A549 (cell line): ENCODE measurements at regions not wholly inside any gene's neighbourhood (a gene's known extent, or its start where the extent isn't known, plus 50 kb on each side); places are given as distances from the start of the nearest gene placed in this dataset.

Experiments used
- ATAC-seq, 2 experiments: fragments of 200-7000 bp in 1 of 2; fragments of >200 bp in 1 of 2; cut with Nextera tagmentation in 1 of 2; cut with Tn5 transposase in 1 of 2; 3 replicates each; pipeline versions ENCODE4 v1.8.0 to v1.9.1; 2018 to 2020; ENCODE audit warnings: mild to moderate bottlenecking in 1 of 2, moderate library complexity in 1 of 2
- CTCF ChIA-PET: fragments of 300-600 bp; sonication (Branson Sonifier 250); formaldehyde crosslinking; extraction: SDS; loops from one replicate; lab custom pipeline; 2021; ENCODE audit warnings: antibody characterized with exemption, inconsistent platforms; lab: Yijun Ruan, JAX
- POLR2A ChIA-PET: fragments of 350-600 bp; formaldehyde crosslinking; extraction: SDS; loops from one replicate; lab custom pipeline; 2021; ENCODE audit warnings: antibody characterized with exemption, inconsistent platforms; lab: Yijun Ruan, JAX
- DNase-seq, 2 experiments: peaks; one replicate each; pipeline versions ENCODE4 v3.0.0 to v3.0.0-alpha.2; 2011 to 2016; ENCODE audit warnings: low read depth in 1 of 2, low spot score in 1 of 2
- FAIRE-seq: peaks from 2 replicates; lab custom pipeline; 2011; peaks lifted over from hg19 to GRCh38; lab: Jason Lieb, UNC
- H3K27ac ChIP-seq, 2 experiments: fragments of >200 bp; sonication (Bioruptor Twin); formaldehyde crosslinking; 3 replicates each; pipeline ENCODE4 v1.5.1; 2016 to 2017
- H3K4me1 ChIP-seq: fragments of >200 bp; sonication (Bioruptor Twin); formaldehyde crosslinking; 3 replicates; pipeline ENCODE4 v1.6.1; 2016
- H3K4me2 ChIP-seq: fragments of >200 bp; sonication (Bioruptor Twin); formaldehyde crosslinking; 3 replicates; pipeline ENCODE4 v1.6.1; 2016
- H3K4me3 ChIP-seq: fragments of >200 bp; sonication (Bioruptor Twin); formaldehyde crosslinking; 3 replicates; pipeline ENCODE4 v1.5.1; 2016
- H3K9me3 ChIP-seq: fragments of >200 bp; sonication (Bioruptor Twin); formaldehyde crosslinking; 3 replicates; pipeline ENCODE4 v1.6.1; 2016
- CBX2 ChIP-seq: fragments of 200-600 bp; sonication (generic); IDR thresholded peaks from 2 replicates; pipeline ENCODE4 v1.6.1; 2016; ENCODE audit warnings: low read depth, mild to moderate bottlenecking, borderline replicate concordance
- EHF ChIP-seq: fragments of 250-450 bp; sonication (Bioruptor Pico); IDR thresholded peaks from 2 replicates; pipeline ENCODE4 v1.5.0; 2020; ENCODE audit warnings: mild to moderate bottlenecking
- EP300 ChIP-seq, 2 experiments: fragments of >200 bp; sonication (Bioruptor Twin); formaldehyde crosslinking; IDR thresholded peaks; 2 replicates in 1 of 2; 3 replicates in 1 of 2; pipeline ENCODE4 v1.6.1; 2016 to 2017
- ESRRA ChIP-seq: fragments of 150-350 bp; IDR thresholded peaks from 2 replicates; pipeline ENCODE4 v1.6.1; 2014; ENCODE audit warnings: mild to moderate bottlenecking, low read length, borderline replicate concordance
- HEYL ChIP-seq: fragments of 250-450 bp; sonication (Bioruptor Pico); IDR thresholded peaks from 2 replicates; pipeline ENCODE4 v1.8.0; 2021; ENCODE audit warnings: mild to moderate bottlenecking, moderate library complexity
- HOXB5 ChIP-seq: fragments of 250-450 bp; sonication (Bioruptor Pico); IDR thresholded peaks from 2 replicates; pipeline ENCODE4 v1.5.0; 2020; ENCODE audit warnings: mild to moderate bottlenecking, moderate library complexity
- KDM1A ChIP-seq: fragments of 200-600 bp; sonication (generic); IDR thresholded peaks from 2 replicates; pipeline ENCODE4 v1.6.1; 2016; ENCODE audit warnings: low read depth, mild to moderate bottlenecking
- MAZ ChIP-seq: fragments of 150-350 bp; IDR thresholded peaks from 2 replicates; pipeline ENCODE4 v1.6.1; 2014; ENCODE audit warnings: antibody characterized with exemption, low read depth, low read length, borderline replicate concordance
- NR3C1 ChIP-seq: fragments of >200 bp; sonication (Bioruptor Twin); formaldehyde crosslinking; IDR thresholded peaks from 3 replicates; pipeline ENCODE4 v1.6.1; 2017
- POLR2A ChIP-seq: IDR thresholded peaks from 2 replicates; pipeline ENCODE4 v1.6.1; 2012; ENCODE audit warnings: mild to moderate bottlenecking, low read length
- RARB ChIP-seq: fragments of 250-450 bp; sonication (Bioruptor Pico); IDR thresholded peaks from 2 replicates; pipeline ENCODE4 v1.8.0; 2021; ENCODE audit warnings: mild to moderate bottlenecking, moderate library complexity
- RCOR1 ChIP-seq: fragments of 150-350 bp; IDR thresholded peaks from 2 replicates; pipeline ENCODE4 v1.6.1; 2014; ENCODE audit warnings: antibody characterized with exemption, low read length, low read depth
- RFX5 ChIP-seq: fragments of 450-650 bp; IDR thresholded peaks from 2 replicates; pipeline ENCODE4 v1.7.1; 2014; ENCODE audit warnings: antibody characterized with exemption, mild to moderate bottlenecking, moderate library complexity
- RNF2 ChIP-seq: fragments of 200-600 bp; sonication (generic); IDR thresholded peaks from 2 replicates; pipeline ENCODE4 v1.6.1; 2016; ENCODE audit warnings: low read depth, mild to moderate bottlenecking, antibody characterized with exemption, moderate library complexity, borderline replicate concordance
- ZC3H11A ChIP-seq: fragments of 450-650 bp; IDR thresholded peaks from 2 replicates; pipeline ENCODE4 v1.6.1; 2014; ENCODE audit warnings: antibody characterized with exemption, mild to moderate bottlenecking
- ZSCAN20 ChIP-seq: fragments of 250-450 bp; sonication (Bioruptor Pico); IDR thresholded peaks from 2 replicates; pipeline ENCODE4 v1.8.0; 2022; ENCODE audit warnings: mild to moderate bottlenecking, moderate library complexity
- WGBS: methylation state at CpG from one replicate; pipeline ENCODE4 v1.1.6; 2017; ENCODE audit errors: missing lambda C conversion rate; 5-methylcytosine and 5-hydroxymethylcytosine counted together
- TF ChIP-seq, protein P1 (sequence below): fragments of >200 bp; sonication (Bioruptor Twin); formaldehyde crosslinking; IDR thresholded peaks from 3 replicates; pipeline ENCODE4 v1.6.1; 2016
- TF ChIP-seq, protein P2 (sequence below): fragments of 250-450 bp; sonication (Bioruptor Pico); IDR thresholded peaks from 2 replicates; pipeline ENCODE4 v1.5.0; 2020; ENCODE audit warnings: low read depth, mild to moderate bottlenecking, moderate library complexity
- TF ChIP-seq, protein P3 (sequence below): fragments of 200-600 bp; sonication (generic); IDR thresholded peaks from 2 replicates; pipeline ENCODE4 v1.6.1; 2016; ENCODE audit warnings: antibody characterized with exemption, mild to moderate bottlenecking, moderate library complexity
- TF ChIP-seq, protein P4 (sequence below): IDR thresholded peaks from 2 replicates; pipeline ENCODE4 v1.6.1; 2012

DNA sequence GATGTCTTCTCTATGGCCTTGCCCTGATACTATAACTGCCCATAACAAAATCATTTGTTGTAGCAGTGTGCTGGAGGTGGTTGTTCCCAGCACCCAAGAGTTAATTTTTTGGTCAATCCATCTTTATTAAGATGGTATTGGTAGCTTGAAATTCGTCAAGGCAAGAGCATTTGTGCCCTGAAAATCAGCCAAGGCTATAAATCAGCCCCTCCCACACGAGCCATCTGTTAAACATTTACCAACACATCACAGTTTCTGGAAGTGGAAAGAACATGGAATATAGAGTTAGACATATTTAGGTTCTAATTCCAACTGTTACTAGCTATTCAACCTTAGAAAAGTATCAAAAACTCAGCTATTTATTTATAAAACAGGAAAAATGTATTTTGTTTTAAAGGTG is 888.4 kb upstream of the GJE1 start:
- 0% methylated on average over 2 of the region's 2 CpGs for WGBS
- ATAC-seq (no peak), FAIRE-seq (no peak)
- no peaks in the 10 kb centered on the region for H3K4me1 ChIP-seq
- POLR2A ChIA-PET: interaction anchor here (0.5 kb wide), 1 partner anchor 136 kb away, joined by 4 read pairs; no protein-coding TSS in a partner anchor
- no peaks in the 10 kb centered on the region for H3K9me3 ChIP-seq
- TF ChIP-seq, protein P1, sequence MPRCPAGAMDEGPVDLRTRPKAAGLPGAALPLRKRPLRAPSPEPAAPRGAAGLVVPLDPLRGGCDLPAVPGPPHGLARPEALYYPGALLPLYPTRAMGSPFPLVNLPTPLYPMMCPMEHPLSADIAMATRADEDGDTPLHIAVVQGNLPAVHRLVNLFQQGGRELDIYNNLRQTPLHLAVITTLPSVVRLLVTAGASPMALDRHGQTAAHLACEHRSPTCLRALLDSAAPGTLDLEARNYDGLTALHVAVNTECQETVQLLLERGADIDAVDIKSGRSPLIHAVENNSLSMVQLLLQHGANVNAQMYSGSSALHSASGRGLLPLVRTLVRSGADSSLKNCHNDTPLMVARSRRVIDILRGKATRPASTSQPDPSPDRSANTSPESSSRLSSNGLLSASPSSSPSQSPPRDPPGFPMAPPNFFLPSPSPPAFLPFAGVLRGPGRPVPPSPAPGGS: no peak
- no peak for TF ChIP-seq RARB (CRISPR knock-in tag)
- TF ChIP-seq KDM1A: no peak
- TF ChIP-seq RNF2: no peak
- TF ChIP-seq, protein P2, sequence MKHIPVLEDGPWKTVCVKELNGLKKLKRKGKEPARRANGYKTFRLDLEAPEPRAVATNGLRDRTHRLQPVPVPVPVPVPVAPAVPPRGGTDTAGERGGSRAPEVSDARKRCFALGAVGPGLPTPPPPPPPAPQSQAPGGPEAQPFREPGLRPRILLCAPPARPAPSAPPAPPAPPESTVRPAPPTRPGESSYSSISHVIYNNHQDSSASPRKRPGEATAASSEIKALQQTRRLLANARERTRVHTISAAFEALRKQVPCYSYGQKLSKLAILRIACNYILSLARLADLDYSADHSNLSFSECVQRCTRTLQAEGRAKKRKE: no peak
- TF ChIP-seq, all 56 proteins: peak for 0
- DNase-seq: no peak
- no peak overlapping the region for H3K4me3 ChIP-seq
- CTCF ChIA-PET: no interaction called here
- H3K27ac ChIP-seq: no peak overlapping the region
- H3K4me2 ChIP-seq: no peak overlapping the region

DNA sequence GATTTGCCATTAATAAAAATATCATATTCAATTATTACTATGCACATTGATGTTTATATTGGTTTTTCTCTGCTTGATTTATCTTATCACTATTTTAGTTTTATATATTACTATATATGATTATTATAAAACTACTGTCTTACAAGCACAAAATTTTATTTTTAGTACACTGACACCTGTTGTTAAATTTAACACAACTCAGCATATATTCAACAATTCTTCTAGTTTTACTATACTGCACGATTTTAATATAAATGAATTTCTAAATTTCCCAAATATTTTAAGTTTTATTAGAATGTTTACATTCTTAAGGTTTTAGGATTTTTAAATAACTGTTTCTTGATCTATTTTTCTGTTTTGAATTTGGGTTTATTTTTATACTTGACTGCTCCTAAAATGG is 889.8 kb upstream of the GJE1 start:
- ChIA-PET CTCF (no interaction called here), POLR2A (no interaction called here)
- Histone ChIP-seq H3K27ac (no peak overlapping the region), H3K4me2 (no peak overlapping the region), H3K4me3 (no peak overlapping the region), H3K9me3 (no peaks in the 10 kb centered on the region), H3K4me1 (no peaks in the 10 kb centered on the region)
- no peak for ATAC-seq
- no peak for TF ChIP-seq ZC3H11A
- no peak for TF ChIP-seq EHF (CRISPR knock-in tag)
- no peak for TF ChIP-seq ZSCAN20 (CRISPR knock-in tag)
- no peak for TF ChIP-seq EP300 (IDR thresholded peaks at IDR 0.05)
- TF ChIP-seq RFX5: no peak
- TF ChIP-seq, protein P3, sequence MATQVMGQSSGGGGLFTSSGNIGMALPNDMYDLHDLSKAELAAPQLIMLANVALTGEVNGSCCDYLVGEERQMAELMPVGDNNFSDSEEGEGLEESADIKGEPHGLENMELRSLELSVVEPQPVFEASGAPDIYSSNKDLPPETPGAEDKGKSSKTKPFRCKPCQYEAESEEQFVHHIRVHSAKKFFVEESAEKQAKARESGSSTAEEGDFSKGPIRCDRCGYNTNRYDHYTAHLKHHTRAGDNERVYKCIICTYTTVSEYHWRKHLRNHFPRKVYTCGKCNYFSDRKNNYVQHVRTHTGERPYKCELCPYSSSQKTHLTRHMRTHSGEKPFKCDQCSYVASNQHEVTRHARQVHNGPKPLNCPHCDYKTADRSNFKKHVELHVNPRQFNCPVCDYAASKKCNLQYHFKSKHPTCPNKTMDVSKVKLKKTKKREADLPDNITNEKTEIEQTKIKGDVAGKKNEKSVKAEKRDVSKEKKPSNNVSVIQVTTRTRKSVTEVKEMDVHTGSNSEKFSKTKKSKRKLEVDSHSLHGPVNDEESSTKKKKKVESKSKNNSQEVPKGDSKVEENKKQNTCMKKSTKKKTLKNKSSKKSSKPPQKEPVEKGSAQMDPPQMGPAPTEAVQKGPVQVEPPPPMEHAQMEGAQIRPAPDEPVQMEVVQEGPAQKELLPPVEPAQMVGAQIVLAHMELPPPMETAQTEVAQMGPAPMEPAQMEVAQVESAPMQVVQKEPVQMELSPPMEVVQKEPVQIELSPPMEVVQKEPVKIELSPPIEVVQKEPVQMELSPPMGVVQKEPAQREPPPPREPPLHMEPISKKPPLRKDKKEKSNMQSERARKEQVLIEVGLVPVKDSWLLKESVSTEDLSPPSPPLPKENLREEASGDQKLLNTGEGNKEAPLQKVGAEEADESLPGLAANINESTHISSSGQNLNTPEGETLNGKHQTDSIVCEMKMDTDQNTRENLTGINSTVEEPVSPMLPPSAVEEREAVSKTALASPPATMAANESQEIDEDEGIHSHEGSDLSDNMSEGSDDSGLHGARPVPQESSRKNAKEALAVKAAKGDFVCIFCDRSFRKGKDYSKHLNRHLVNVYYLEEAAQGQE: no peak
- TF ChIP-seq HOXB5 (CRISPR knock-in tag): no peak
- TF ChIP-seq, protein P4, sequence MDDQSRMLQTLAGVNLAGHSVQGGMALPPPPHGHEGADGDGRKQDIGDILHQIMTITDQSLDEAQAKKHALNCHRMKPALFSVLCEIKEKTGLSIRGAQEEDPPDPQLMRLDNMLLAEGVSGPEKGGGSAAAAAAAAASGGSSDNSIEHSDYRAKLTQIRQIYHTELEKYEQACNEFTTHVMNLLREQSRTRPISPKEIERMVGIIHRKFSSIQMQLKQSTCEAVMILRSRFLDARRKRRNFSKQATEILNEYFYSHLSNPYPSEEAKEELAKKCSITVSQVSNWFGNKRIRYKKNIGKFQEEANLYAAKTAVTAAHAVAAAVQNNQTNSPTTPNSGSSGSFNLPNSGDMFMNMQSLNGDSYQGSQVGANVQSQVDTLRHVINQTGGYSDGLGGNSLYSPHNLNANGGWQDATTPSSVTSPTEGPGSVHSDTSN: no peak
- no peak for TF ChIP-seq RNF2
- TF ChIP-seq CBX2: no peak
- no peak for DNase-seq
- FAIRE-seq: no peak
- 15% methylated on average over 1 of the region's 1 CpG for WGBS

DNA sequence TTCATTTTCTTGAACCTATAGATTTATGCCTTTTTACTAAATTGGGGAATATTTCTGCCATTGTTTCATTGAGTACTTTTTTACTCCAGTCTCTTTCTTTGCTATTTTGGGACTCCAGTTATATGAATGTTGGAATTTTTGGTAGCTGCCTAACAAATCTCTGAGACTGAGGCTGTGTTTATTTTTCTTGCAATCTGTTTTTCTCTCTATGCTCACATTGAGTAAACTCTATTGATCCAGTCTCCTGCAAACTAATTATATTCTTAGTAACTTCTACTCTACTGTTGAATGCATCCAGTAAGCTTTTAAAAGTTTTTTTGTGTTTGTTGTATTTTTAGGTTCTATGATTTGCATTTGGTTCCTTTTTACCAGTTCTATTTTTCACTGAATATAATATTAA is 903.4 kb upstream of the GJE1 start:
- CTCF ChIA-PET: no interaction called here
- Histone ChIP-seq H3K4me3 (no peak overlapping the region), H3K4me2 (no peak overlapping the region), H3K27ac (no peak overlapping the region), H3K4me1 (no peaks in the 10 kb centered on the region), H3K9me3 (no peaks in the 10 kb centered on the region)
- DNase-seq (no peak), ATAC-seq (no peak), FAIRE-seq (no peak)
- POLR2A ChIA-PET: no interaction called here
- TF ChIP-seq ESRRA (no peak), RNF2 (no peak), RCOR1 (no peak), NR3C1 (no peak), CBX2 (no peak), MAZ (no peak), POLR2A (no peak), HEYL (CRISPR knock-in tag) (no peak)
- TF ChIP-seq, protein P1: no peak
